HG03045 (cell line): ENCODE measurements at regions not wholly inside any gene's neighbourhood (a gene's known extent, or its start where the extent isn't known, plus 50 kb on each side); places are given as distances from the start of the nearest gene placed in this dataset.

Experiments
- ATAC-seq: cut with Tn5 transposase; IDR thresholded peaks from one replicate; pipeline ENCODE4 v1.9.1; 2021; ENCODE audit warnings: mild to moderate bottlenecking, moderate library complexity; ENCODE audit not compliant: unreplicated experiment

DNA sequence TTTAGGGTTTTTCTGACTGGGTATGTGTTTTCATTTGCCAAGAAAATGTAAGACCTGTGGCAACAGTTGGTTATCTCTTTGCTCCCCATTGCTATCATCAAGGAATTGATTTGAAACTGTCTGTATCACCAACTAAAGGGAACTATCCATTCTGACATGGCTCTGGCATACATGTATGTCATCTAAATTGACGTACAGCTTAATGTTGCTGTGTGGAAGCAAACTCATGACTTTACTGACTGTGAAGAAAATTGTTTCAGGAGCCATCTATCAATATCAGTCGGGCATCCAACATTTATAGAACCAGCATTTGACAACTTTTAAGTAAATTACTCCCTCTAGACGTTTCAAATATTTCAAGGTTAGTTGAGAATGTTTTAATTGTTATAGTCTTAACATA lies 555.8 kb upstream of the EPHA7 start:
- no peak for ATAC-seq

DNA sequence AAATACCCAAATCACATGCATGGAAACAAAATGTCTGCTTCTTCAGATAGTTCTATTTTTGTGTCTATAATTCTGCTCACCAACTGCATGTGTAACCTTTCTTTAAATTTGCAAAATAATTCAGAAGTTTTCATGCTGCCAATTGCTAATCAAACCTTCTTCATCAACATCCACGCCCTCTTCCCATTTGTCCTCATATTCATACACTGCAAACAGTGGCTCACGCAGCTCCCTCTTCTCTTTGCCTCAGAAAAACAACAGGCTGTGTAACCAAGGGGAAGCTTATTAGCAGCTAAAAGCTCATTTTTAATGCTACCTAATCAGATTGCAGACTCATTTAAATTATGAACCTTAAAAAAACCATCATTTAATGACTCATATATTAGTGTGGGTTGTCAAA lies 555.0 kb upstream of the EPHA7 start:
- no peak for ATAC-seq

DNA sequence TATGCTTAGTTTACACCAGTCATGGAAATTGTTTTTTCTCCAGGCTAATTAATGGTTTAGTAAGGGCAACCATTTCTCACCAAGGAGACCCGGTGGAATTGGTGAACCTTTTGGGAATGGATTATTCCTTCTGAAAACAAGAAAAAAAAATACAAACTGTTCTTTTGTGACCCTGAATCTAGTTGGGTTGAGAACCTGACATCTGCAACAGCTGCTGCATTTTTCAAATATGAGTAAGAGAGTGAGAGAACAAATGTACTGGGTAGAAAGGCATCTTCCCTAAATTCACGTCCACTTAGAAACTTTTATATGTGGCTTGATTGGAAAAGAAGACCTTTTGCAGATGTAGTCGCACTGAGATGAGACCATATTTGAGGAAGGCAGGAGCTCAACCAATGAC lies 553.4 kb upstream of the EPHA7 start:
- no peak for ATAC-seq

DNA sequence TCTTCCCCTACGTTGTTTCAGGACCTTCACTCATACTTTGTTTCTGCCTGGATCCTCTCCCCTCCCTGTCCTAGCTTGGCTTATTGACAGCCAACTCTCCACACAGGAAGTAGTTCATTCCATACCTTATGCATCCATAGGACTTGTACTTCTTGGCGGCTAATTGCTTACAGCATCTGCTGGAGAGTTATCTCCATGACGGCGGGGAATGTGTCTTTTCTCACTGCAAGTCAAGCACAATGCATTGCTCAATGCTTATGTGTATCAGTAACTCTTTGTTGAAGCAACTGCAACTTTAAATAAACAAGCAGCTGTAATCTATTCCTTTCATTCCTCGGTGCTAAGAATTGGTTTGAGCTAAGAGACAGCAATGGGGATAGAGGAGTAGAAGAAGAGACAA lies 551.3 kb upstream of the EPHA7 start:
- ATAC-seq: no peak

DNA sequence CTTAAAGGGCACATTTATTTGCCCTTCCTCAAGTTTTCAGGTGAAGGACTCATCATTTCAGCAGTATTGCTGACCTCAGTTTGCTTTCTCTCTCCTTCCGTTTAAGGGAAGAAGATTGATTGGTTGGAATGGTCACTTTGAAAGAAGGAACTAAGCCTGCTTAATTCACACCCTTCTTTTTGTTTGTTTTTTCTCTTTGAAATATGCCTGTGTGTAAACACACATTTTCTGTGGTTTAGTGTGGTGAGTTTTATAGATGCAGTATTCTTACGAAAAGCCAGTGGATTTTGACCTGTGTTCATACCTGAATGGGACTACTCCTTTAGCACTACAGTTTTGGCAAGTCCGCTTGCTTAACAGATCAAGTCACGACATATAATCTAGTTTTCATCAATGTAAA lies 548.8 kb upstream of the EPHA7 start:
- ATAC-seq: no peak

DNA sequence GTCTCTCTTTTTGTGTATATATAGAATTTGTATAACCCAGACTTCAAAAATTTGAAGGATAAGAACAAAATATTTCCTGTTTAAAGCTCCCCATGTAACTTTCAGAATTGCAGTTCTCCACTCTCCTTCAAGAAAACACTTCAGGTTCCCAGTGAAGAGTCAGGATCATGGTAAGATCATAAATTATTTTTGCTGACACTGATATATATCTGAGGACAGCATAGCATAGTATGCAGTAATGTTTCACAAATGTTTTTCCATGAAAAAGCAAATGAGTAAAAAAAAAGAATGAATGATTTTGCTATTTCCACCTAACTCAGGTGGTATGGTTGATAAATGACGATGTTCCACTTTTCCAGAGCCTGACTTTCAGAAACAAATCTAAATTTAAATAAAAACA lies 545.6 kb upstream of the EPHA7 start:
- no peak for ATAC-seq

DNA sequence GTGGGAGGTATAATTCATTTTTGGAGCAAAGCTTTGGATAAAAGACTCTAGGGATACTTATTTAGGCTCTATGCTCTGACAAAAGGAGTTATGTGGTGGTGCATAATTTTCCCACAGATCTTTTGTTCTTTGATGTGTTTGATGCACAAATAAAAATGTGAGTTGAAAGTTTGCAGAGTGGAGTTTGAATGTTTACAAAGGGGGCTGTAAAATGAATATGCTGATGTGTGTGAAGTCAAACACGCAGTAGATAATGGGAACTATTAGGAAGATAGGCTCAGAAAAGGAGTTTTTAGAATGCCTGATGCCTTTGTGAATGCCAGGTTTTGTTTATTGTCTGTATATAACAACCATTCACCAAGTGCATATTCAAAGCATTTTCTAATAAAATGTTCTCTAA lies 545.0 kb upstream of the EPHA7 start:
- ATAC-seq: no peak

DNA sequence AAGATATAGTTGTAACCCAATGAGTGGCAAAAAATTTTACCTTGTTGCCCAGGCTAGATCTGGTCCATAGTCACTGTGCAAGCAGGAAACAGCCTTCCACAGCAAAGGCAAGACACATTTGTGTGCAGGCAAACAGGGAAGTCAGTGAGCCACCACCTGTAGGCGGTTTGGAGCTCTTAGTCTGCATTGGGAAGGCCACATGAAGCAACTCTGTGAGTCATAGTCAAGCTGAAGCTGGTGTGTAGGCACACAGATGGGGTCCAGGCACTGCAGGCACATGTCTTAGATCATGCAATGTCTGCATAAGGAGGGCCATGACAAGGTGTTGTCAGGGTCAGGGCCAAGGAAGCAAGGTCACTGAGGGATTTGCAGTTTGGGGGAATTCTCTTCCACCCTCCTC lies 543.2 kb upstream of the EPHA7 start:
- ATAC-seq: no peak

DNA sequence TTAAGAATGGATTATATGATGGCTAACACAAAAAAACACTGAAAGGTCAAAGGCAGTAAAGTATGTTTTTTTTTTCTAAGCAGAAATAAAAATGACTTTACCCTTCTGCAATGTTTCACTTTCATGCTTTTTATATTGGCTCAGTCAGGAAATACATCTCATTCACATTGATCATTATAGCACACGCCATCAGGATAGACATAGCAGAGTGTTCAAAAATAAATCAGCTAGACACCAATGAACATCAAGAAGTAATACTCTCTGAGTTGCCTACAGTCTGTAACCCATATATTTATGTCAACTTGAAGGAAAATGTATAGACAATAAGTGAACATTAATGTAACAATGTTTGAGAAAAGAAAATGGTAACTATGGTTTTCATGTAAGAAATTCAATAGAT lies 535.2 kb upstream of the EPHA7 start:
- ATAC-seq: no peak

DNA sequence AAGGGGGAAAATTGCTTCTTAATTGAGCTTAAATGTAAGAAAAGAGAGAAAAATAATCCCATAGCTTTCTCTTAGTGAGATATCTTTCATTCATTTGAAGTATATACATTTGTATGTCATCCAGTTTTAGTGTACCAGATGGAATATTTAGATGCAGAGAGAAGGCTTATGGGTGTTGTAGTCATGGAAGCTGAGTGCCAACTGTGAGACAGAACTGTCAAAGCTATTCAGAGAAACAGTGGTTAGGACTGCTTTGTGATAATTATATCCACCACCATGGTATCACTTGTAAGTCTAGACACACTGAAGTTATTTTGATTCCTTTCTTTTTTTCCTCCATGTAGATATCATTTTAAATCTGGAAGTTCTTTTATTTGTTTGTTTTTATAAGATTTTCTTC lies 524.3 kb upstream of the EPHA7 start:
- no peak for ATAC-seq

DNA sequence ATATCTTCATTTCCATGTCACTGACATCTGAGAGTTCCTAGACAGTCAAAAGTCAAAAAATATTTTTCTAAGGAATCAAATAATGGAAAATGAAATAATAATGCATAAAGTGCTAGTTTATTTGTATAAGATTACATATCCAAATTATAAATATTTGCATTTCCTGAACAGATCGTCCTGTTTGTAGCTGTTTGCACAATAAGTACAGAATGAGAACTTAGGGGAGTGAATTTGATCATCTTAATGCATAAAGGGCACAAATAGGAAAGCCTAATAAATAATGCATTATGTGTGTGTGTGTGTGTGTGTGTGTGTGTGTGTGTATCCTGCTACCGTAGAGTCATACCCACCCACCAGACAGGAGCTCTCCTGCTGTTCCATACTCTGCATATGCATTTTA lies 521.0 kb upstream of the EPHA7 start:
- no peak for ATAC-seq

DNA sequence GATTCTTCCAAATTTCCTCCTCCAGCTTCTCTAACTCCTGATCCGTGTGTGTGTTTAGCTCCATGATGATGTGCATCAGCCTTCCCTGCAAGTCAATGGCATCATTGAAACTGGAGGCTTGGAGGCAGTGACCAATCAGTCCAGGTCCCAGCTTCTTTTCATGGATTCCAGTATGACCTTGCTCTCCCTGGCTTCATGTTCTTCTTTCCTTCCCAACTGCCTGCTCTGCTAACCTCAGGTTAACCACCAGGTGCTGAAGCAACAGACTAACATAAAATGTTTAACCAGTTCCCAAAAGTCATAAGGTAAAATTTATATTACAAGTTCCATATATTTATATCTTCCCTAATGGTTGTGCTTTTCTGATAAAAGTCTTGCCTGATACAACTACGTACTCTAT lies 512.8 kb upstream of the EPHA7 start:
- ATAC-seq: no peak

DNA sequence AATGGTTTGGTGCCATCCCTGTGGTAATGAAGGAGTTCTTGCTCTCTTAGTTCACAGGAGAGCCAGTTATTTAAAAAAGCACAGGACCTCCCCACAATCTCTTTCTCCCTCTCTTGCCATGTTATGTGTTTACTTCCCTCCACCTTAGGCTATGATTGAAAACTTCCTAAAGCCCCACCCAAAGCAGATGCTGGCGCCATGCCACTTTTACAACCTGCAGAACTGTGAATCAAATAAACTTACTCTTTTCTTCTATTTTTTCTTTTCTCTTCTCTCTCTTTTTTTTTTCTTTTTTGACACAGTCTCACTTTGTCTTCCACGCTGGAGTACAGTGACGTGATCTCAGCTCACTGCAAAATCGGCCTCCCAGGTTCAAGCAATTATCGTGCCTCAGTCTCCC lies 508.4 kb upstream of the EPHA7 start:
- ATAC-seq: no peak

DNA sequence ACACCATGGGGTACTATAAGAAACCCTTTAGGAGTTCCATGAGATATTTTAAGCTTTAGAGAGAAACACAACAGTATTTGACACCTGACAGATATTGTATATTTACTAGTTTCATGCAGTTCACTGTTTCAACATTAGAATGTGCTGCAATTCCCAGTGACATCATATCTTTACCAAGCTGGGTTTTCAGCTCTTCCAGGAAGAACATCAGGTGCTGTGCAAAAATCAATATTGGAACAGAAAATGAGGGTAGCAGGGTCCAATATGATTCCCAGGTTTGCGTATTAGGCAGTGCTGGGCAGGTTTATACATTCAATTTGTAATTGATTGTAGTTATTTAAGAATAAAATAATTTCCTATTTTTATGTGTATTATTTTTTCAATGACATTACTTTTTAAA lies 500.0 kb upstream of the EPHA7 start:
- no peak for ATAC-seq

DNA sequence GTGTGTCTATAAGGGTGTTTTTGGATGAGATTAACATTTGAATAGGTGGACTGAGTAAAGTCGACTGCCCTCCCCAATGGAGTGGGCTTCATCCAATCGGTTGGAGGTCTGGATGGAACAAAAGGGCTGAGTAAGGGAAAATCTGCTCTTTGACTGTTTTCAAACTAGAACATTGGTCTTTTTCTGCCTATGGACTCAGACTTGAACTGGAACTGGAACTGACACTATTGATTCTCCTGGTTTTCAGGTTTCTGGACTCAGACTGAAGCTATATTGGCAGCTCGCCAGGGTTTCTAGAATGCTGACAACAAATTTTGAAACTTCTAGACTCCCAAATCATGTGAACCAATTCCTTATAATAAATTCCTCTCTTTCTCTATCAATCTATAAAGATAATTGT lies 498.9 kb upstream of the EPHA7 start:
- no peak for ATAC-seq

DNA sequence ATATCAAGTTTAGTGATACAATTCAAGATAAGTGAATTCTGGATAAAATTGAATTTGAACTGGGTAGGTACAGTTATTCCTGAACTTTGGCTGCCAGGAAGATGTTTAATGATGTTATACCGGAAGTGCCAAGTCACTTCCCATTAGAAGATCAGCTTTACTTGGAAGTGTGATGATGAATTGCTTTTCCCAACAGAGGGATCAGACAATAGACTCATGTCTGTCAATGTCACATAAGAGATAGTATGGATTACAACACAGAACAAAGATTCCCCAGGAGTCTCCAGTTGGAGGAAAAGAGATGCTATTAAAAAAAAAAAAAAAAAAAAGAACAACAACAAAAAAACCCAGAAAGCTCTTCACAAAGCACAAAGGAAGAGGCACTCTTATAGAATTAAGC lies 497.9 kb upstream of the EPHA7 start:
- ATAC-seq: no peak

DNA sequence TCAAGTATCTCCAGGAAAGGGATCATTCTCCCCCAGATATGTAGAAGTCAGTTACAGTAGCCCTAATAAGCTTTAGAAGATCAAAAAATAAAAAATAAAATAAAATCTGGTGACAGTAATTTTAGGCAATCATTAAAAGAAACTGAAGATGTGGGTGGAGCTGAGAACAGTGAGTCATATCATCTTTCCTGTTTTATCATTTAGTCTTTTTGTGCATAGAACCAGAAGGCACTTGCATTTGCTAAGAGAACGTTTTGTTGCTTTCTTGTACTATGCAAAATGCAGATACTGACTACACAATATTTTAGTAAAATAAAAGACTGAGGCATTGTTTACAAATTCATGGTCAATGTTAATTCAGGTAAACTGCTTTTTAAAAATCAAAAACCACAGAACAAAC lies 497.4 kb upstream of the EPHA7 start:
- ATAC-seq: no peak

DNA sequence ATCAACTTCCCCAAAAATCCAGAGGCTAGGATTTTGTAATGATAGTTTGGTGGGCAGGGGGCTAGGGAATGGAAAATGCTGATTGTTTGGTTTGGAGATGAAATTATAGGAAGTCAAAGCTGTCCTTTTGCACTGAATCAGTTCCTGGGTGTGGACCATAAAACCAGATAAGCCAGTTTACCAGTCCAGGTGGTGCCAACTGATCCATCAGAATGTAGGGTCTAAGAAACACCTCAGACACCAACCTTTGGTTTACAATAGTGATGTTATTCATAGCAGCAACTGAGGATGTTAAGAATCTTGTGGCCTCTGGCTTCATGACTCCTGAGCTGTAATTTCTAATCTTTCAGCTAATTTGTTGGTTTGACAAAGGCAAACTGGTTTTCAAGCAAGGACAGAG lies 496.6 kb upstream of the EPHA7 start:
- no peak for ATAC-seq

DNA sequence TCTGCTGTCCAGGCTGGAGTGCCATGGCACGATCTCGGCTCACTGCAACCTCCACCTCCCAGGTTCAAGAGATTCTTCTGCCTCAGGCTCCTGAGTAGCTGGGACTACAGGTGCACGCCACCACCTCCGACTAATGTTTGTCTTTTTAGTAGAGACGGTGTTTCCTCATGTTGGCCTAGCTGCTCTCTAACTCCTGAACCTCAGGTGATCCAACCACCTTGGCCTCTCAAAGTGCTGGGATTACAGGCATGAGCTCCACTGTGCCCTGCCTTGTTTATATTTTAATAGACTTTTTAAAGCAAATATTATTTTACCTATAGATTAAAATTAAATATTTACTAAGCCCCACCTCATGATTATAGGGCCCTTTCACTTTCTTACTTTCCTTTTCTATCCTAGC lies 483.2 kb upstream of the EPHA7 start:
- no peak for ATAC-seq

DNA sequence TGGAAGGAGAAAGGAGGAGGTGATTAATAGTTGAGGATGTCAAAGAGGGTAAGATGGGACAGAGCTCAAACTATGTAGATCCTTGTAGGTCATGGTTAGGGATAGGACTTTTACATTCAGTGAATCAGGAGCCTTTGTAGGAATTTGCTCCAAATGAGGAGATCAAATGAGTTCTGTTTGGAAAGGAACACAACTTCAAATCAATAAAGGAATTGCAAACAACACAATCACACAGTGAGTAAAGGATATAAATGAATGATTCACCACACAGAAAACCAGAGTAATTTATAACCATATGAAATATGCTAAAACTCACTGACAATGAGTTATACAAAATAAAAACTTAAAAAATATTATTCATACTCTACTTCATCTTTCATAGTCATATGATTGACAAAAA lies 480.8 kb upstream of the EPHA7 start:
- ATAC-seq: no peak

DNA sequence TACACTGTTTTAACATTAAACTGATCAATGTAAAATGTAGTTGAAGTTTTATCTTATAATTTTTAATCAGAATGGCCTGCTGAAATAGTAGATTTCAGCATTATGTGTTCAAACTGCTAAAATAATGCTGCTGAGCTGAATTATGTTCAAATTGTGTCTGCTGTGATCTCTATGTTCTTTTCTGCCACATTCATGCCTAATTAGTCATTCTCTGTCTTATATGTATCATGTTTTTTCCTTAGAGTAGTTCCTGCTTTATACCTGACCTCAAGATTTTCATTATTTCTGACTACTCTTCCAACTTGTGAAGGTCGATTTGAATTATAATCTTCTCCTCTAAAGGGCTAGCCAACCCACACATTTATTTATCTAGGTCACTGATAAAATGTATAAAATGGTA lies 476.7 kb upstream of the EPHA7 start:
- no peak for ATAC-seq

DNA sequence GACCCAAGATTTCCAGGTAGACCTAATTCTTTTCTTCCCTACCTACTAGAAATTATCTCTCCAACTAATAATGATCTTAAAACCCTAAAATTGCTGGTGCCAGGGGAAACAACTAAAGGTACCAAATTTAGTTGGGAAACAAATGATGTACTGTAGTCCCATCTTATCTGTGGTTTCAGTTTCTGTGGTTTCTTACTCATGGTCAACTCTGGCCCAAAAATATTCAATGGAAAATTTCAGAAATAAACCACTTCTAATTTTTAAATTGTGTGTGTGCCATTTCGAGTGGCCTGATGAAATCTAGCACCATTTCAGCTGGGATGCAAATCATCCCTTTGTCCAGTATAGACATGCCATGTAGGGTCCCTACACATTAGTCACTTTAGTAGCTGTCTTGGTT lies 475.2 kb upstream of the EPHA7 start:
- ATAC-seq: no peak

DNA sequence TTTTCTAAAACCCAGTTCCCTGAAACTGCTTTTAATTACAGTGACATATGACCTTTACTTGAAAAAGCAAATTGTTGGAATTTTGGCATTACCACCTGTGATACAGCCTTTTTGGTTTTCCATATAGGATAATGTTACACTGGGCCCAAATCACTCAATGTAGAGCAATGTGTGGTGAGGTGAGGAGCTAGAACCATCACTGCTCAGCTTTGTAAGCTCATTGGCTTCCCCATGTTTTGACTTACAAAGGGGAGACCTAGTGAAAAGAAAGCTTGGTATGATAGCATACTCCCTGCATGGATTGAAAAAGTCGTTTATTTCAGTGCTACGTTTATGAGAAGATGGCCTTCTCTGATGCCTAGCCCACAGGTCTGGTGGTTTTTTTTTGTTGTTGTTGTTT lies 470.4 kb upstream of the EPHA7 start:
- ATAC-seq: no peak

DNA sequence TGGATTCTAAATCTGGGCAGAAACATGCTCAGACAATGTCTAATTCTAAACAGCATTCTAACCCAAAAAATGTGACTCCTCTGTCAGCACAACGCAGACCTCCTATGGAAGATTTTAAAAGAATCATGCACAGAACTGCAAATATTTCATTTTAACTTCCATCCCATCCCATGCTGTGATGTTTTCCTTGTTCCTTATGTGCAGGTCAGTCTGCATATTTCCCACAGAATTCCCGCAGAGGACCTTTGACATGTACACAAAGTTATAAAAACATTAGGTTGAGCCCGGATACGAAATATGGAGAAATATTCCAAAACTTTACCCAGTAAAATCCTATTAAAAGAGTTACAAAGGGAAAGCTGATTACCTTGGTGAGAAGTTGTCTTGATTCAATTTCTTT lies 467.1 kb upstream of the EPHA7 start:
- no peak for ATAC-seq
